ENCODE measurements at regions not wholly inside any gene's neighbourhood (a gene's known extent, or its start where the extent isn't known, plus 50 kb on each side); places are given as distances from the start of the nearest gene placed in this dataset.
"Not testable (repeated sequence)": the region's sequence is repeated elsewhere in the genome, so short reads cannot be mapped to it uniquely, and the experiment has no call there.

DNA sequence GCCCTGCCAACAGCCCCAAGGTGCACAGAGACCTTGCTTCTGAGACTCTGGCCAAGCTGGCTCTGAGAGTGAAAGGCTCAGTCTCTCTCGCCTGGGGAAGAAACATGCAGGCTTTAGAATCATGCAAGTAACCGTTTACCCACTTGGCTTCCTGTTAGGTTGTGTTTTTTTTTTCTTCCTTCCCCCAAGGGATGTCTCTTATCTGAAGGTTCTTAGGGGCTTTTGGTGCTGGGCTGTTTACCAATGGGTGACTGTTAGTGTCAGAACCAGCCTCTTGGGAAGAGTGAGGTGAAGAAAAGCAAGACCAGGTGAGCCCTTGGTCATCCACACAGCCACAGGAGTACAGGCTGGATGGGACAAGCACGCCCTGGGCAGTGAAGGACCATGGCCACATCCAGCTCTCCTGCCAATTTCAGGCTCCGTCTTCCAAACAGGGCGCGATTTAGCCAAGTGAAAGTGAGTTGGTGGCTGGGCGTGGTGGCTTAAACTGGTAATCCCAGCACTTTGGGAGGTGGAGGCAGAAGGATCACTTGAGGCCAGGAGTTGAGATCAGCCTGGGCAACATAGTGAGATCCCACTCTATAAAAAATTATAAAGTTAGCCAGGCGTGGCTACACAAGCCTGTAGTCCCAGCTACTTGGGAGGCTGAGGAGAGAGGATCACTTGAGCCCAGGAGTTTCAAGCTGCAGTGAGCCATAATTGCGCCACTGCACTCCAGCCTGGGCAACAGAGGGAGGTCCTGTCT is 76.3 kb upstream of the CUX1 start:
- DNase-seq (ENCODE audit: low read depth in 2 of 2, low spot score in 1 of 2), result no peak

GRCh38 chr7:101743241-101743994 is 74.0 kb upstream of the CUX1 start:
- peak; percentile 12 to 22 for DNase-seq (ENCODE audit: low read depth in 2 of 2, low spot score in 1 of 2)

- DNase-seq (ENCODE audit: low read depth in 2 of 2, low spot score in 1 of 2), result no peak
Measured at GRCh38 chr7:101743995-101744360, 73.4 kb upstream of the CUX1 start.

- no peak for DNase-seq (ENCODE audit: low read depth in 2 of 2, low spot score in 1 of 2)
Measured at GRCh38 chr7:101744588-101744987, 72.8 kb upstream of the CUX1 start.

- DNase-seq (ENCODE audit: low read depth in 2 of 2, low spot score in 1 of 2), result no peak
Measured at GRCh38 chr7:101746314-101746713, 71.1 kb upstream of the CUX1 start.

- DNase-seq (ENCODE audit: low read depth in 2 of 2, low spot score in 1 of 2), result no peak
Measured at GRCh38 chr7:101747053-101747878, 70.2 kb upstream of the CUX1 start.

GRCh38 chr7:101747879-101748345 is 69.5 kb upstream of the CUX1 start:
- no peak for DNase-seq (ENCODE audit: low read depth in 2 of 2, low spot score in 1 of 2)

- DNase-seq (ENCODE audit: low read depth in 2 of 2, low spot score in 1 of 2), result no peak
Measured at GRCh38 chr7:101749891-101750290, 67.5 kb upstream of the CUX1 start.

DNA sequence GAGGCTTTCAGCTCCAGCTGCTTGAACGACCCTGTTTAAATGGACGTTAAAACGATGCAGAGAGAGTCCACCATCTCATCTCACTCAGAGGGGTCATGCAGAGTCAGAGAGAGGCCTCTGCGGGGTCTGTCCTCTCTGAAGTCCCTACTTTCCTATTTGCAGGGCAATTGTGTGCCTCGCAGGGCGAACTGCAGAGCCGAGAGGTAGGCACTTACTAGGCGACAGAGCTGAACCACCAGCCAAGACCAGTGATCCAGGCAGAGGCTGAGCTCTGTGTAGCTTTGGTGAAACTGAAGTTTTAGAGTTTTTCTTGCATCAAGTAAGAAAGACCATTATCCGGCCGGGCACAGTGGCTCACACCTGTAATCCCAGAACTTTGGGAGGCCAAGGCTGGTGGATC is 64.1 kb upstream of the CUX1 start:
- DNase-seq (ENCODE audit: low read depth in 2 of 2, low spot score in 1 of 2), result no peak

- no peak for DNase-seq (ENCODE audit: low read depth in 2 of 2, low spot score in 1 of 2)
Measured at GRCh38 chr7:101754424-101755159, 62.8 kb upstream of the CUX1 start.

DNA sequence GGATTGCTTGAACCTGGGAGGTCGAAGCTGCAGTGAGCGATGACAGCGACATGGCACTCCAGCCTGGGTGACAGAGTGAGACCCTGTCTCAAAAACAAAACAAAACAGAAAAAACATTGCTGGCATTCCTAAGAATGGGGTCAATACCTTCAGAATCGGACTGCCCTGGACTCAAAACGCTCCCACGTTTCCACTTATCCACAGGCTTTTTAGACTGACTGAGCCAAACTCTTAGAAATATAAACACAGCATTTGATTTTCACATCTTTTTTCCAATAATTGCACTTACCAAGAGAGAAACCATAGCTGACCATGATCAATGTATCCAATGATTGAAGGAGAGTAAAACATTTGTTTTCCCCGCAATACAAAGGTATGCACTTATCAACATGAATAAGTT is 59.5 kb upstream of the CUX1 start:
- no peak for DNase-seq (ENCODE audit: low read depth in 2 of 2, low spot score in 1 of 2)

GRCh38 chr7:101758519-101758918 is 58.9 kb upstream of the CUX1 start:
- DNase-seq (ENCODE audit: low read depth in 2 of 2, low spot score in 1 of 2), result not testable (repeated sequence)

GRCh38 chr7:101764221-101764620 is 53.2 kb upstream of the CUX1 start:
- DNase-seq (ENCODE audit: low read depth in 2 of 2, low spot score in 1 of 2), result no peak

DNA sequence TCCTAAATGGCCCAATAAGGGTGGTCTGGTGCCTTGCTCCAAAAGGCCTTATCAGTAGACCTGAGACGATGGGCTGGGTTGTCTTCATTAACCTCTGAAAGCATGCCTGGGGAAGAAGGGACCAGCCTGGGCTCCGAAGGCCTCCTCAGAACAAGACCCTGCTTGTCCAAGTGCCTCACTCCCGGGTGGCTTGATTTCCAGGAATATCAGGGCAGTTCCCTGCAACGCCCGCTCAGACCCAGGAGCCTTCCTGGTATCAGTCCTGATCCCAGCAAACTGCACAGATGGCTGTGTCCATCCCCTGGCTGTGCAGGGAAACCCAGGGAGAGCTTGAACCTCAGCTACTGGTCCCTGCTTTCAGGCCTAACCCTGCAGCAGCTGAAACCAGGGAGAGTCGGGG is 49.9 kb upstream of the CUX1 start:
- DNase-seq (ENCODE audit: low read depth in 2 of 2, low spot score in 1 of 2), result no peak

Data from stimulated activated CD8-positive, alpha-beta memory T cell treated with anti-CD3 and anti-CD28 coated beads, Interleukin-4, amount 100 ng/mL, for 4 hours (primary cell).